Cerebellar cortex (tissue), 1 donor: ENCODE measurements at regions not wholly inside any gene's neighbourhood (a gene's known extent, or its start where the extent isn't known, plus 50 kb on each side); places are given as distances from the start of the nearest gene placed in this dataset.

Experiments
- DNase-seq: peaks from one replicate; pipeline ENCODE4 v3.0.0-alpha.2; 2015; ENCODE audit warnings: low spot score

GRCh38 chr2:64196963-64197362 is 52.7 kb upstream of the PELI1 start:
- no peak for DNase-seq

- no peak for DNase-seq
These were observed 56.9 kb upstream of the PELI1 start for GRCh38 chr2:64201151-64201550.

- no peak for DNase-seq
These were observed 58.1 kb upstream of the PELI1 start for GRCh38 chr2:64202206-64202845.

GRCh38 chr2:64203131-64203857 is 59.1 kb upstream of the PELI1 start:
- DNase-seq = no peak

- no peak for DNase-seq
These were observed 59.8 kb upstream of the PELI1 start for GRCh38 chr2:64203858-64204632.

- no peak for DNase-seq
These were observed 60.5 kb upstream of the PELI1 start for GRCh38 chr2:64204703-64205102.

GRCh38 chr2:64205415-64205814 is 61.2 kb upstream of the PELI1 start:
- DNase-seq = no peak

GRCh38 chr2:64207573-64207972 is 63.4 kb upstream of the PELI1 start:
- no peak for DNase-seq

- DNase-seq = no peak
These were observed 66.6 kb upstream of the PELI1 start for GRCh38 chr2:64210816-64211215.

- no peak for DNase-seq
These were observed 67.2 kb upstream of the PELI1 start for GRCh38 chr2:64211276-64211921.

GRCh38 chr2:64212346-64212745 is 68.1 kb upstream of the PELI1 start:
- DNase-seq = no peak

GRCh38 chr2:64212801-64213321 is 68.6 kb upstream of the PELI1 start:
- DNase-seq = no peak

- no peak for DNase-seq
These were observed 69.5 kb upstream of the PELI1 start for GRCh38 chr2:64213532-64214275.

- no peak for DNase-seq
These were observed 70.3 kb upstream of the PELI1 start for GRCh38 chr2:64214281-64215115.

- DNase-seq = no peak
These were observed 73.1 kb upstream of the PELI1 start for GRCh38 chr2:64217198-64217869.

- DNase-seq = no peak
These were observed 74.0 kb upstream of the PELI1 start for GRCh38 chr2:64218137-64218802.

GRCh38 chr2:64219149-64219548 is 74.9 kb upstream of the PELI1 start:
- DNase-seq = no peak

GRCh38 chr2:64220265-64220664 is 76.0 kb upstream of the PELI1 start:
- DNase-seq = peak; percentile 26

GRCh38 chr2:64220894-64221617 is 76.8 kb upstream of the PELI1 start:
- peak; percentile 54 for DNase-seq
